ENCODE measurements at regions not wholly inside any gene's neighbourhood (a gene's known extent, or its start where the extent isn't known, plus 50 kb on each side); places are given as distances from the start of the nearest gene placed in this dataset.

DNA sequence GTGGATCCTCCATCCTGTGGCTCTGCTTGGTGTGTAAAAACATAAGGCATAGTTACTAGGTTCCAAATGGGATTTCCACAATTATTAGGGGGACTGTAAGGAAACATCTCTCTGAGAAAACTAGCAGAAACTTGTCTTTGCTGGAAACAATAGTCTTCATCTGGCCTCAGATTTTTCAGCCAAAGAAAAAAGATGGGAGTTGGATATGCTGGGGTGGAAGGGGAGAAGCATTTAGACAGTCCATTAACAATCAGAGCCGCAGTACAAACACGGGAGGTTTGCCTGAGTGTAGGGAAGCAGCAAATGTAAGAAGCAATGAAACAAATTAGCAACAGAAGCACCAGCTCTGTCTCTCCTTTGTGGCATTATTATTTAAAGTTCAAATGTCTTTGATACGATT is 402.7 kb upstream of the ZNF608 start:
- TF ChIP-seq POLR2A (IDR thresholded peaks at IDR 0.05) = no peak
- Histone ChIP-seq H3K27me3 (no peaks in the 10 kb centered on the region), H3K4me1 (no peaks in the 10 kb centered on the region), H3K27ac (no peak overlapping the region), H3K36me3 (no peaks in the 10 kb centered on the region), H3K4me3 (no peak overlapping the region), H3K9me3 (no peaks in the 10 kb centered on the region)
- no peak for DNase-seq
- intact Hi-C loops (cut with DNase I; ENCODE audit: low total_unique reads) = no loop called here

DNA sequence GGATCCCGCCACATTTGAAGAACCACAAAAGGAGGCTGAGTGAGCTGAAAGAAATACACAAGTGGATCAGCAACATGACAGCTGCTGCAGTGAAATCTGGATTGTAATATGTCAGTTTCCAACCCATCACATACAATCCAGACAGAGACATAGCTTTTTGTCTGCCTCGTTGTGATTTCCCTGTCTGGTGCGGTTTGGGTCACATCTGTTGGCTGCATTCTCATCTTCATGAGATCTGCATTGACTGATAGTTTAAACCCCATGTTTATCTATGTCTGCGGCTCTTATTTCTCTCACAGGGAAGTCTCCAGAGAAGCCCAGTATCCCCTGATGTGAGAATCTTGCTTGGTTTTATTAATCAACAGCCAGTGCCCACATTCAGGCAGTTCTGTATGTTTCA is 403.1 kb upstream of the ZNF608 start:
- H3K4me3 ChIP-seq = no peak overlapping the region
- no peak for DNase-seq
- intact Hi-C loops (cut with DNase I; ENCODE audit: low total_unique reads) = no loop called here

GRCh38 chr5:125150041-125150669 is 403.7 kb upstream of the ZNF608 start:
- Histone ChIP-seq H3K27me3 (no peaks in the 10 kb centered on the region), H3K9me3 (no peaks in the 10 kb centered on the region), H3K27ac (no peak overlapping the region), H3K36me3 (no peaks in the 10 kb centered on the region), H3K4me1 (no peaks in the 10 kb centered on the region), H3K4me3 (no peak overlapping the region)
- TF ChIP-seq, protein P1, sequence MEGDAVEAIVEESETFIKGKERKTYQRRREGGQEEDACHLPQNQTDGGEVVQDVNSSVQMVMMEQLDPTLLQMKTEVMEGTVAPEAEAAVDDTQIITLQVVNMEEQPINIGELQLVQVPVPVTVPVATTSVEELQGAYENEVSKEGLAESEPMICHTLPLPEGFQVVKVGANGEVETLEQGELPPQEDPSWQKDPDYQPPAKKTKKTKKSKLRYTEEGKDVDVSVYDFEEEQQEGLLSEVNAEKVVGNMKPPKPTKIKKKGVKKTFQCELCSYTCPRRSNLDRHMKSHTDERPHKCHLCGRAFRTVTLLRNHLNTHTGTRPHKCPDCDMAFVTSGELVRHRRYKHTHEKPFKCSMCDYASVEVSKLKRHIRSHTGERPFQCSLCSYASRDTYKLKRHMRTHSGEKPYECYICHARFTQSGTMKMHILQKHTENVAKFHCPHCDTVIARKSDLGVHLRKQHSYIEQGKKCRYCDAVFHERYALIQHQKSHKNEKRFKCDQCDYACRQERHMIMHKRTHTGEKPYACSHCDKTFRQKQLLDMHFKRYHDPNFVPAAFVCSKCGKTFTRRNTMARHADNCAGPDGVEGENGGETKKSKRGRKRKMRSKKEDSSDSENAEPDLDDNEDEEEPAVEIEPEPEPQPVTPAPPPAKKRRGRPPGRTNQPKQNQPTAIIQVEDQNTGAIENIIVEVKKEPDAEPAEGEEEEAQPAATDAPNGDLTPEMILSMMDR (IDR thresholded peaks at IDR 0.05) = no peak
- no peak for TF ChIP-seq POLR2A (IDR thresholded peaks at IDR 0.05)
- DNase-seq = no peak
- intact Hi-C loops (cut with DNase I; ENCODE audit: low total_unique reads) = no loop called here

More for the DNA sequence above, 403.1 kb upstream of the ZNF608 start:
- H3K27ac ChIP-seq = no peak overlapping the region
- no peaks in the 10 kb centered on the region for H3K4me1 ChIP-seq
- H3K9me3 ChIP-seq = no peaks in the 10 kb centered on the region
- no peaks in the 10 kb centered on the region for H3K27me3 ChIP-seq
- TF ChIP-seq, protein P1 (IDR thresholded peaks at IDR 0.05) = no peak
- no peak for TF ChIP-seq POLR2A (IDR thresholded peaks at IDR 0.05)
- no peaks in the 10 kb centered on the region for H3K36me3 ChIP-seq

GRCh38 chr5:125151150-125151900 is 404.9 kb upstream of the ZNF608 start:
- intact Hi-C loops (cut with DNase I; ENCODE audit: low total_unique reads) = no loop called here
- Histone ChIP-seq H3K4me1 (no peaks in the 10 kb centered on the region), H3K4me3 (no peak overlapping the region), H3K27me3 (no peaks in the 10 kb centered on the region), H3K36me3 (no peaks in the 10 kb centered on the region), H3K27ac (no peak overlapping the region), H3K9me3 (no peaks in the 10 kb centered on the region)
- DNase-seq = no peak
- TF ChIP-seq, protein P1 (IDR thresholded peaks at IDR 0.05) = no peak
- no peak for TF ChIP-seq POLR2A (IDR thresholded peaks at IDR 0.05)

DNA sequence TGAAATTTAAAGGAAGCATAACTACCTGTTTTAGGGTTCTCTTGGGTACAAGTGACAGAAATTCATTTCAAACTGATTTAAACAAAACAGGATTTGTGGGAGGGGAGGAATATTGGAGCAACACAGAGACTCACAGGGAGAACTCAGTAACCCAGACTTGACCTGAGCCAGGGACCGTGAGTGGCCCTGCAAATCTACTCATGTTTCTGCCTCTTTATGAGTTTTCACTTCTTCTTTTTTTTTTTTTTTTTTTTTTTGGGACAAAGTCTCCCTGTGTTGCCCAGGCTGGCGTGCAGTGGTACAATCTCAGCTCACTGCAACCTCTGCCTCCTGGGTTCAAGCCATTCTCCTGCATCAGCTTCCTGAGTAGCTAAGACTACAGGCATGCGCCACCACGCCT is 405.6 kb upstream of the ZNF608 start:
- H3K36me3 ChIP-seq = no peaks in the 10 kb centered on the region
- no peak for TF ChIP-seq POLR2A (IDR thresholded peaks at IDR 0.05)
- TF ChIP-seq, protein P1 (IDR thresholded peaks at IDR 0.05) = no peak
- H3K4me3 ChIP-seq = no peak overlapping the region
- intact Hi-C loops (cut with DNase I; ENCODE audit: low total_unique reads) = no loop called here
- H3K9me3 ChIP-seq = no peaks in the 10 kb centered on the region
- H3K4me1 ChIP-seq = no peaks in the 10 kb centered on the region
- no peak for DNase-seq
- H3K27ac ChIP-seq = no peak overlapping the region
- no peaks in the 10 kb centered on the region for H3K27me3 ChIP-seq
